WTC11 (cell line): ENCODE measurements at regions not wholly inside any gene's neighbourhood (a gene's known extent, or its start where the extent isn't known, plus 50 kb on each side); places are given as distances from the start of the nearest gene placed in this dataset.

Source experiments
- ATAC-seq: fragments of 200-7000 bp; cut with Tn5 transposase; 2 replicates; pipeline ENCODE4 v1.10.0; 2021; ENCODE audit warnings: mild to moderate bottlenecking, moderate library complexity
- CTCF ChIA-PET: fragments of 300-600 bp; sonication (Branson Sonifier 250); formaldehyde crosslinking; loops from one replicate; lab custom pipeline; 2021; ENCODE audit warnings: antibody characterized with exemption; lab: Charles Lee
- POLR2A ChIA-PET: fragments of 350-600 bp; sonication (Branson Sonifier 250); formaldehyde crosslinking; loops from one replicate; lab custom pipeline; 2021; ENCODE audit warnings: antibody characterized with exemption; lab: Charles Lee
- DNase-seq: peaks from one replicate; pipeline ENCODE4 v3.0.0; 2021; ENCODE audit warnings: low spot score
- H3K27ac Mint-ChIP-seq: 2 replicates; pipeline ENCODE4 v1.8.0; 2021; ENCODE audit warnings: mixed read lengths
- H3K27me3 Mint-ChIP-seq: 2 replicates; pipeline ENCODE4 v1.8.0; 2021; ENCODE audit warnings: low read depth, mild to moderate bottlenecking, moderate library complexity, mixed read lengths
- H3K36me3 Mint-ChIP-seq: 2 replicates; pipeline ENCODE4 v1.8.0; 2021; ENCODE audit warnings: mixed read lengths
- H3K4me1 Mint-ChIP-seq: 2 replicates; pipeline ENCODE4 v1.8.0; 2022; ENCODE audit warnings: mixed read lengths
- H3K4me3 Mint-ChIP-seq: 2 replicates; pipeline ENCODE4 v1.8.0; 2021; ENCODE audit warnings: mild to moderate bottlenecking, moderate library complexity, mixed read lengths
- H3K9me3 Mint-ChIP-seq: 2 replicates; pipeline ENCODE4 v1.8.0; 2021; ENCODE audit warnings: mixed read lengths
- AR ChIP-seq: fragments of 250-450 bp; sonication (Bioruptor Pico); IDR thresholded peaks from 2 replicates; pipeline ENCODE4 v1.9.0; 2021; ENCODE audit warnings: mild to moderate bottlenecking
- CREB1 ChIP-seq: sonication (generic); formaldehyde crosslinking; IDR thresholded peaks from 2 replicates; pipeline ENCODE4 v1.8.0; 2023; ENCODE audit warnings: mild to moderate bottlenecking, missing genetic modification reagents
- ETV6 ChIP-seq: sonication (generic); formaldehyde crosslinking; IDR thresholded peaks from 2 replicates; pipeline ENCODE4 v1.8.1; 2022; ENCODE audit warnings: mild to moderate bottlenecking, missing genetic modification reagents
- FOXJ3 ChIP-seq: sonication (generic); formaldehyde crosslinking; IDR thresholded peaks from 2 replicates; pipeline ENCODE4 v1.9.0; 2021; ENCODE audit warnings: missing genetic modification reagents, mild to moderate bottlenecking, borderline replicate concordance
- GRHL2 ChIP-seq: fragments of 250-450 bp; sonication (Bioruptor Pico); IDR thresholded peaks from 2 replicates; pipeline ENCODE4 v1.8.0; 2022; ENCODE audit warnings: mild to moderate bottlenecking, moderate library complexity; ENCODE audit not compliant: insufficient replicate concordance, severe bottlenecking
- GTF2I ChIP-seq: fragments of 250-450 bp; sonication (Bioruptor Pico); conservative IDR thresholded peaks from 2 replicates; pipeline ENCODE4 v1.4.0; 2021; ENCODE audit warnings: mild to moderate bottlenecking
- KAT7 ChIP-seq: sonication (generic); formaldehyde crosslinking; IDR thresholded peaks from 2 replicates; pipeline ENCODE4 v1.8.1; 2023; ENCODE audit warnings: missing genetic modification reagents, mild to moderate bottlenecking, borderline replicate concordance
- MXD4 ChIP-seq: fragments of 250-450 bp; sonication (Bioruptor Pico); IDR thresholded peaks from 2 replicates; pipeline ENCODE4 v1.8.0; 2021; ENCODE audit warnings: mild to moderate bottlenecking, moderate library complexity, borderline replicate concordance
- MYBL2 ChIP-seq: sonication (generic); formaldehyde crosslinking; IDR thresholded peaks from 2 replicates; pipeline ENCODE4 v1.8.1; 2023; ENCODE audit warnings: mild to moderate bottlenecking, moderate library complexity, missing genetic modification reagents
- NR1H2 ChIP-seq: sonication (generic); formaldehyde crosslinking; IDR thresholded peaks from 2 replicates; pipeline ENCODE4 v1.9.0; 2021; ENCODE audit warnings: mild to moderate bottlenecking, moderate library complexity, missing genetic modification reagents
- PREB ChIP-seq: sonication (generic); formaldehyde crosslinking; IDR thresholded peaks from 2 replicates; pipeline ENCODE4 v1.8.1; 2022; ENCODE audit warnings: mild to moderate bottlenecking, missing genetic modification reagents, moderate library complexity, borderline replicate concordance
- PRRX2 ChIP-seq: fragments of 250-450 bp; sonication (Bioruptor Pico); IDR thresholded peaks from 2 replicates; pipeline ENCODE4 v1.8.0; 2021; ENCODE audit warnings: mild to moderate bottlenecking
- SOX15 ChIP-seq: fragments of 250-450 bp; sonication (Bioruptor Pico); IDR thresholded peaks from 2 replicates; pipeline ENCODE4 v1.9.0; 2021; ENCODE audit warnings: mild to moderate bottlenecking
- TEAD4 ChIP-seq: sonication (generic); formaldehyde crosslinking; IDR thresholded peaks from 2 replicates; pipeline ENCODE4 v1.8.0; 2022; ENCODE audit warnings: mild to moderate bottlenecking, missing genetic modification reagents
- ZNF416 ChIP-seq: fragments of 250-450 bp; sonication (Bioruptor Pico); IDR thresholded peaks from 2 replicates; pipeline ENCODE4 v1.9.0; 2021; ENCODE audit warnings: mild to moderate bottlenecking, inconsistent platforms
- ZNF512 ChIP-seq: sonication (generic); formaldehyde crosslinking; IDR thresholded peaks from 2 replicates; pipeline ENCODE4 v1.8.1; 2022; ENCODE audit warnings: missing genetic modification reagents, borderline replicate concordance
- ZNF671 ChIP-seq: fragments of 250-450 bp; sonication (Bioruptor Pico); IDR thresholded peaks from 2 replicates; pipeline ENCODE4 v1.8.0; 2021; ENCODE audit warnings: mild to moderate bottlenecking
- TF ChIP-seq, protein P1 (sequence below): fragments of 250-450 bp; sonication (Bioruptor Pico); IDR thresholded peaks from 2 replicates; pipeline ENCODE4 v1.8.0; 2021; ENCODE audit warnings: mild to moderate bottlenecking
- TF ChIP-seq, protein P2 (sequence below): sonication (generic); formaldehyde crosslinking; IDR thresholded peaks from 2 replicates; pipeline ENCODE4 v1.8.0; 2022; ENCODE audit warnings: mild to moderate bottlenecking, missing genetic modification reagents
- TF ChIP-seq, protein P3 (sequence below): fragments of 250-450 bp; sonication (Bioruptor Pico); IDR thresholded peaks from 2 replicates; pipeline ENCODE4 v1.9.0; 2021; ENCODE audit warnings: mild to moderate bottlenecking, borderline replicate concordance
- TF ChIP-seq, protein P4 (sequence below): sonication (generic); formaldehyde crosslinking; IDR thresholded peaks from 2 replicates; pipeline ENCODE4 v1.8.1; 2022; ENCODE audit warnings: low read depth, mild to moderate bottlenecking, moderate library complexity, missing genetic modification reagents, borderline replicate concordance

DNA sequence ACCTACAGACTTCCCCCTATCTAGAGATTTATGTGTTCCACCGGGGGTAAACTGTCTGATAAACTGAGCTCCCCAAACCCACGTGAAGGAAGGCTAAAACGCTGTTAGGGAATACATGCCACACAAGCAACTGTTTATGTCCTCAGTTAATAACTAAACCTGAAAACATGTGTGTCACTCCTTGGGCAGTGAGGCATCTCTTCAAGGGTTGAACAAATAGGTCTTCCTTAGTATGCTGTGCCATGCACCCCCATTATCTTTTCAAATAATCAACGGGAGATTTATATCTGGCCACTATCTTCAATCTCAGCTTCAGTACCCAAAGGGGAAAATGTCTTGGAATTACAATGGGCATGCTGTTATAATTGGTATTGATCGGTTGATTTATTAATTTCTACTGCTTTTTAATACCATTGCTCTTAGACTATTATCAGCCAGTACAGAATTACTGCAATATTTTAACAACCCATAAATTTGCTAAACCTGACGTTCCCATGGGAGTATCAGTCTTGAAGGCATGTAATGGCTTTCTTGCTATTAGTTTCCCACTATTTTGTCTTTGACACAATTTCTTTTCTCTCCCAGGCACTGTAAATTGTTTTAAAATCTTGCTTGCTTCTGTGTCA, 279.2 kb upstream of the P2RY1 start (continued):
- TF ChIP-seq PREB (CRISPR knock-in tag) (no peak), PRRX2 (CRISPR knock-in tag) (no peak), NR1H2 (CRISPR knock-in tag) (no peak), GTF2I (CRISPR knock-in tag) (no peak), MYBL2 (no peak), ZNF671 (CRISPR knock-in tag) (no peak)
- TF ChIP-seq, protein P1, sequence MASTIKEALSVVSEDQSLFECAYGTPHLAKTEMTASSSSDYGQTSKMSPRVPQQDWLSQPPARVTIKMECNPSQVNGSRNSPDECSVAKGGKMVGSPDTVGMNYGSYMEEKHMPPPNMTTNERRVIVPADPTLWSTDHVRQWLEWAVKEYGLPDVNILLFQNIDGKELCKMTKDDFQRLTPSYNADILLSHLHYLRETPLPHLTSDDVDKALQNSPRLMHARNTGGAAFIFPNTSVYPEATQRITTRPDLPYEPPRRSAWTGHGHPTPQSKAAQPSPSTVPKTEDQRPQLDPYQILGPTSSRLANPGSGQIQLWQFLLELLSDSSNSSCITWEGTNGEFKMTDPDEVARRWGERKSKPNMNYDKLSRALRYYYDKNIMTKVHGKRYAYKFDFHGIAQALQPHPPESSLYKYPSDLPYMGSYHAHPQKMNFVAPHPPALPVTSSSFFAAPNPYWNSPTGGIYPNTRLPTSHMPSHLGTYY (CRISPR knock-in tag), result no peak
- TF ChIP-seq, protein P2, sequence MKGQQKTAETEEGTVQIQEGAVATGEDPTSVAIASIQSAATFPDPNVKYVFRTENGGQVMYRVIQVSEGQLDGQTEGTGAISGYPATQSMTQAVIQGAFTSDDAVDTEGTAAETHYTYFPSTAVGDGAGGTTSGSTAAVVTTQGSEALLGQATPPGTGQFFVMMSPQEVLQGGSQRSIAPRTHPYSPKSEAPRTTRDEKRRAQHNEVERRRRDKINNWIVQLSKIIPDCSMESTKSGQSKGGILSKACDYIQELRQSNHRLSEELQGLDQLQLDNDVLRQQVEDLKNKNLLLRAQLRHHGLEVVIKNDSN (CRISPR knock-in tag), result no peak

GRCh38 chr3:152556731-152557254, 278.1 kb upstream of the P2RY1 start:
- no peak overlapping the region for H3K27ac Mint-ChIP-seq
- H3K4me1 Mint-ChIP-seq, result no peaks in the 10 kb centered on the region
- ChIA-PET POLR2A (no interaction called here), CTCF (no interaction called here)
- TF ChIP-seq MXD4 (CRISPR knock-in tag), result no peak
- TF ChIP-seq ETV6 (CRISPR knock-in tag), result no peak
- no peak for TF ChIP-seq KAT7 (CRISPR knock-in tag)
- TF ChIP-seq, protein P3, sequence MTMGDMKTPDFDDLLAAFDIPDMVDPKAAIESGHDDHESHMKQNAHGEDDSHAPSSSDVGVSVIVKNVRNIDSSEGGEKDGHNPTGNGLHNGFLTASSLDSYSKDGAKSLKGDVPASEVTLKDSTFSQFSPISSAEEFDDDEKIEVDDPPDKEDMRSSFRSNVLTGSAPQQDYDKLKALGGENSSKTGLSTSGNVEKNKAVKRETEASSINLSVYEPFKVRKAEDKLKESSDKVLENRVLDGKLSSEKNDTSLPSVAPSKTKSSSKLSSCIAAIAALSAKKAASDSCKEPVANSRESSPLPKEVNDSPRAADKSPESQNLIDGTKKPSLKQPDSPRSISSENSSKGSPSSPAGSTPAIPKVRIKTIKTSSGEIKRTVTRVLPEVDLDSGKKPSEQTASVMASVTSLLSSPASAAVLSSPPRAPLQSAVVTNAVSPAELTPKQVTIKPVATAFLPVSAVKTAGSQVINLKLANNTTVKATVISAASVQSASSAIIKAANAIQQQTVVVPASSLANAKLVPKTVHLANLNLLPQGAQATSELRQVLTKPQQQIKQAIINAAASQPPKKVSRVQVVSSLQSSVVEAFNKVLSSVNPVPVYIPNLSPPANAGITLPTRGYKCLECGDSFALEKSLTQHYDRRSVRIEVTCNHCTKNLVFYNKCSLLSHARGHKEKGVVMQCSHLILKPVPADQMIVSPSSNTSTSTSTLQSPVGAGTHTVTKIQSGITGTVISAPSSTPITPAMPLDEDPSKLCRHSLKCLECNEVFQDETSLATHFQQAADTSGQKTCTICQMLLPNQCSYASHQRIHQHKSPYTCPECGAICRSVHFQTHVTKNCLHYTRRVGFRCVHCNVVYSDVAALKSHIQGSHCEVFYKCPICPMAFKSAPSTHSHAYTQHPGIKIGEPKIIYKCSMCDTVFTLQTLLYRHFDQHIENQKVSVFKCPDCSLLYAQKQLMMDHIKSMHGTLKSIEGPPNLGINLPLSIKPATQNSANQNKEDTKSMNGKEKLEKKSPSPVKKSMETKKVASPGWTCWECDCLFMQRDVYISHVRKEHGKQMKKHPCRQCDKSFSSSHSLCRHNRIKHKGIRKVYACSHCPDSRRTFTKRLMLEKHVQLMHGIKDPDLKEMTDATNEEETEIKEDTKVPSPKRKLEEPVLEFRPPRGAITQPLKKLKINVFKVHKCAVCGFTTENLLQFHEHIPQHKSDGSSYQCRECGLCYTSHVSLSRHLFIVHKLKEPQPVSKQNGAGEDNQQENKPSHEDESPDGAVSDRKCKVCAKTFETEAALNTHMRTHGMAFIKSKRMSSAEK (CRISPR knock-in tag), result no peak
- TF ChIP-seq AR, result no peak
- TF ChIP-seq GRHL2, result no peak
- no peak for TF ChIP-seq TEAD4 (CRISPR knock-in tag)
- TF ChIP-seq ZNF416 (CRISPR knock-in tag), result no peak
- no peak for TF ChIP-seq CREB1 (CRISPR knock-in tag)
- TF ChIP-seq, protein P4, sequence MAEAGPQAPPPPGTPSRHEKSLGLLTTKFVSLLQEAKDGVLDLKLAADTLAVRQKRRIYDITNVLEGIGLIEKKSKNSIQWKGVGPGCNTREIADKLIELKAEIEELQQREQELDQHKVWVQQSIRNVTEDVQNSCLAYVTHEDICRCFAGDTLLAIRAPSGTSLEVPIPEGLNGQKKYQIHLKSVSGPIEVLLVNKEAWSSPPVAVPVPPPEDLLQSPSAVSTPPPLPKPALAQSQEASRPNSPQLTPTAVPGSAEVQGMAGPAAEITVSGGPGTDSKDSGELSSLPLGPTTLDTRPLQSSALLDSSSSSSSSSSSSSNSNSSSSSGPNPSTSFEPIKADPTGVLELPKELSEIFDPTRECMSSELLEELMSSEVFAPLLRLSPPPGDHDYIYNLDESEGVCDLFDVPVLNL, result no peak
- no peak for TF ChIP-seq ZNF512 (CRISPR knock-in tag)
- no peak for TF ChIP-seq MYBL2
- no peak for TF ChIP-seq FOXJ3 (CRISPR knock-in tag)
- no peak for TF ChIP-seq SOX15
- TF ChIP-seq, protein P1 (CRISPR knock-in tag), result no peak
- no peaks in the 10 kb centered on the region for H3K27me3 Mint-ChIP-seq
- 0 out of 2 replicates have a peak, but pooled peaks cover 6% of the 10 kb centered on the region for H3K36me3 Mint-ChIP-seq
- no peak overlapping the region for H3K4me3 Mint-ChIP-seq
- no peak for DNase-seq
- peaks cover 15% of the 10 kb centered on the region for H3K9me3 Mint-ChIP-seq
- no peak for ATAC-seq
